Lung (tissue), 11 donors: ENCODE measurements at regions not wholly inside any gene's neighbourhood (a gene's known extent, or its start where the extent isn't known, plus 50 kb on each side); places are given as distances from the start of the nearest gene placed in this dataset.
A peak's percentile ranks its signal among the peaks of the same experiment; 100 is the strongest.

Experiments
- ATAC-seq: fragments of 200-7000 bp; cut with Tn5 transposase; one replicate; pipeline ENCODE4 v1.9.1; 2020; ENCODE audit warnings: moderate number of reproducible peaks; ENCODE audit not compliant: insufficient read depth, low FRiP score
- DNase-seq, 3 donors: peaks; one replicate each; pipeline ENCODE4 v3.0.0-alpha.2; 2013 to 2017
- H3K27ac ChIP-seq, 2 donors: one replicate each; pipeline ENCODE4 v1.5.1; 2013; ENCODE audit warnings: mild to moderate bottlenecking in 2 of 2, moderate library complexity in 2 of 2, control low read depth in 1 of 2, inconsistent platforms in 1 of 2, low read depth in 1 of 2, low read length in 1 of 2
- H3K27me3 ChIP-seq, 3 donors: one replicate each; pipeline ENCODE4 v1.5.1; 2013; ENCODE audit warnings: low read length in 2 of 3; ENCODE audit not compliant: control insufficient read depth in 3 of 3, insufficient read depth in 3 of 3
- H3K36me3 ChIP-seq, 4 donors: one replicate each; pipeline ENCODE4 v1.5.1; 2013; ENCODE audit warnings: low read length in 4 of 4, mild to moderate bottlenecking in 1 of 4, moderate library complexity in 1 of 4; ENCODE audit not compliant: control insufficient read depth in 4 of 4, insufficient read depth in 4 of 4
- H3K4me1 ChIP-seq, 5 donors: one replicate each; pipeline ENCODE4 v1.5.1; 2013; ENCODE audit warnings: low read length in 5 of 5, mild to moderate bottlenecking in 2 of 5, moderate library complexity in 1 of 5; ENCODE audit not compliant: control insufficient read depth in 5 of 5, insufficient read depth in 5 of 5
- H3K4me3 ChIP-seq: one replicate; pipeline ENCODE4 v1.5.1; 2013; ENCODE audit warnings: mild to moderate bottlenecking, control low read depth, moderate library complexity
- H3K9ac ChIP-seq, 2 donors: one replicate each; pipeline ENCODE4 v1.5.1; 2013; ENCODE audit warnings: low read length in 2 of 2, control low read depth in 1 of 2; ENCODE audit not compliant: insufficient read depth in 1 of 2
- H3K9me3 ChIP-seq, 4 donors: one replicate each; pipeline ENCODE4 v1.5.1; 2013; ENCODE audit warnings: low read length in 3 of 4, mild to moderate bottlenecking in 1 of 4, moderate library complexity in 1 of 4; ENCODE audit not compliant: control insufficient read depth in 4 of 4, insufficient read depth in 3 of 4
- CTCF ChIP-seq: IDR thresholded peaks from 2 replicates; pipeline ENCODE4 v1.5.1; 2012; ENCODE audit warnings: mild to moderate bottlenecking; ENCODE audit errors: control extremely low read depth, extremely low read depth
- WGBS, 2 donors: extraction: QIAGEN DNeasy Blood & Tissue Kit; methylation state at CpG; one replicate each; pipeline ENCODE4 v1.1.7; 2013; 5-methylcytosine and 5-hydroxymethylcytosine counted together
- donor health status: control.
- donor health status: control.
- donor health status: Bipolar disorder and iron deficiency.
- donor health status: healthy.
- donor health status: DM: yes; HTN: yes; CAD: no.

DNA sequence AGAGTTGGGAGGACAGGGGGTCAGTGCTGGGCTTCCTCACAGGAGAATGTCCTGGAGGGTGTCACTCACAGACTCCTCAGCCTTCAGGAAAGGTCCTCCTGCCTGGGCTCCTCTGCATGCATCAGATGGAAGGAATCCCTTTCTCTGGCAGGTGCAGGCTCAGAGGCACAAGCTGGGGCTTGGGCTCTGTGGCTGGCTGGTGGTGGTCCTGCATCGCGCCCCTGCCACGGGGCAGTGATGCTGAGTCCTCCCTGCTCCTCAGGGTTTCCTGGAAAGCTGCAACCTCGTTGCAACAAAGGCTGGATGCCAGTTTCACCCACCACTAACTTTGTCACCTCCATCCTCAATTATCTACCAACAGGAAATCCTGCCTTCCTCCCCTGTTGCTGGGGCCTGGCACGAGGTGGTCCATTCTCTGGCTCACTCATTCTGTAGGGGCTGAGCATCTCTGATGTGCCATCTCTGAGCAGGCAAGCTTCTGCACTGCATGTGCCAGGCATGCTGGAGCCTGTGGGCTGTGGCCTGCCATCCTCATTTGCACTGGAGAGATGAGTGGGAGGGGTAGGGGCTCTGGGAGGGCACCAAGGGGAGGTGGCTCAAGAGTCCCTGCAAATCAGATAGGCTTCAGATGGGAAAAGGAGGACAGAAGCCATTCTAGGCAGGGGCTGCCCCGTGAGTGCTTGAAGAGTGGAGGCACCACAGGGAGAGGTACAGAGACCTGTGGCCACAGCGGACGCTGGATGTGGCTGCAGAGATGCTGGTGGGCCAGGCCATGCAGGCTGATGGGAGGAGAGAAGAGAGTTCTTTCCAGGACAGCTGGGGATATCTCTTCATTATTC is 272.6 kb upstream of the HS6ST1 start:
- no peaks in the 10 kb centered on the region for H3K27me3 ChIP-seq
- no peak overlapping the region for H3K9ac ChIP-seq
- H3K4me1 ChIP-seq = peaks cover 0 to 13% (median 4%) of the 10 kb centered on the region in 5 donors
- no peak overlapping the region for H3K27ac ChIP-seq
- 68 to 72% methylated on average over 8 of the region's 8 CpGs for WGBS, 2 donors
- DNase-seq (no peak), ATAC-seq (no peak)
- no peak overlapping the region for H3K4me3 ChIP-seq
- H3K9me3 ChIP-seq = peaks cover 0 to 3% (median 0%) of the 10 kb centered on the region in 4 donors
- TF ChIP-seq CTCF = no peak
- H3K36me3 ChIP-seq = no peaks in the 10 kb centered on the region

GRCh38 chr2:128591861-128592822 is 273.5 kb upstream of the HS6ST1 start:
- H3K4me3 ChIP-seq = no peak overlapping the region
- no peak overlapping the region for H3K27ac ChIP-seq
- WGBS, 2 donors = 80 to 88% methylated on average over 11 of the region's 11 CpGs
- TF ChIP-seq CTCF = no peak
- H3K9ac ChIP-seq = no peak overlapping the region
- no peaks in the 10 kb centered on the region for H3K27me3 ChIP-seq
- H3K4me1 ChIP-seq = peaks cover 0 to 13% (median 4%) of the 10 kb centered on the region in 5 donors
- peak in 1 of 3 donors; percentile 43 for DNase-seq
- ATAC-seq = no peak
- peaks cover 0 to 3% (median 0%) of the 10 kb centered on the region in 4 donors for H3K9me3 ChIP-seq
- H3K36me3 ChIP-seq = no peaks in the 10 kb centered on the region

GRCh38 chr2:128593518-128593878 is 274.8 kb upstream of the HS6ST1 start:
- 88 to 89% methylated on average over 3 of the region's 3 CpGs for WGBS, 2 donors
- H3K9ac ChIP-seq = no peak overlapping the region
- H3K27me3 ChIP-seq = no peaks in the 10 kb centered on the region
- H3K9me3 ChIP-seq = peaks cover 0 to 3% (median 0%) of the 10 kb centered on the region in 4 donors
- H3K4me3 ChIP-seq = no peak overlapping the region
- ATAC-seq = no peak
- no peak for TF ChIP-seq CTCF
- H3K27ac ChIP-seq = no peak overlapping the region
- peaks cover 0 to 13% (median 4%) of the 10 kb centered on the region in 5 donors for H3K4me1 ChIP-seq
- DNase-seq = no peak
- H3K36me3 ChIP-seq = no peaks in the 10 kb centered on the region
